HepG2 (cell line): ENCODE measurements at regions not wholly inside any gene's neighbourhood (a gene's known extent, or its start where the extent isn't known, plus 50 kb on each side); places are given as distances from the start of the nearest gene placed in this dataset.

Experiments
- ATRX ChIP-seq: sonication (generic); formaldehyde crosslinking; IDR thresholded peaks from 2 replicates; pipeline ENCODE4 v1.4.0; 2020; ENCODE audit warnings: missing genetic modification reagents, borderline replicate concordance
- CAMTA2 ChIP-seq: sonication (generic); formaldehyde crosslinking; IDR thresholded peaks from 2 replicates; pipeline ENCODE4 v1.4.0; 2020; ENCODE audit warnings: mild to moderate bottlenecking, missing genetic modification reagents, borderline replicate concordance
- CEBPB ChIP-seq: IDR thresholded peaks from 2 replicates; pipeline ENCODE4 v1.6.1; 2011; ENCODE audit warnings: low read depth, low read length, improper control_type of control experiment, borderline replicate concordance
- ELF4 ChIP-seq: sonication (generic); formaldehyde crosslinking; IDR thresholded peaks from 2 replicates; pipeline ENCODE4 v1.5.0; 2020; ENCODE audit warnings: missing genetic modification reagents, mild to moderate bottlenecking, moderate library complexity, borderline replicate concordance
- ETV5 ChIP-seq: IDR thresholded peaks from 2 replicates; pipeline ENCODE4 v1.6.1; 2018; ENCODE audit warnings: missing biosample characterization, missing genetic modification reagents, inconsistent platforms, borderline replicate concordance
- GLI4 ChIP-seq: sonication (generic); formaldehyde crosslinking; IDR thresholded peaks from 2 replicates; pipeline ENCODE4 v1.5.1; 2020; ENCODE audit warnings: missing genetic modification reagents, mild to moderate bottlenecking, moderate library complexity, borderline replicate concordance
- RELA ChIP-seq: sonication (generic); formaldehyde crosslinking; IDR thresholded peaks from 2 replicates; pipeline ENCODE4 v1.4.0; 2020; ENCODE audit warnings: missing genetic modification reagents
- TCF7L2 ChIP-seq: IDR thresholded peaks from 2 replicates; pipeline ENCODE4 v1.6.1; 2011; ENCODE audit warnings: mild to moderate bottlenecking, low read depth, low read length, moderate library complexity
- ZBTB1 ChIP-seq: sonication (generic); formaldehyde crosslinking; IDR thresholded peaks from 2 replicates; pipeline ENCODE4 v1.4.0; 2020; ENCODE audit warnings: missing genetic modification reagents, borderline replicate concordance
- ZNF543 ChIP-seq: sonication (generic); formaldehyde crosslinking; IDR thresholded peaks from 2 replicates; pipeline ENCODE4 v1.4.0; 2020; ENCODE audit warnings: mild to moderate bottlenecking, missing genetic modification reagents
- TF ChIP-seq, protein P1 (sequence below): sonication (generic); formaldehyde crosslinking; IDR thresholded peaks from 2 replicates; pipeline ENCODE4 v1.8.0; 2022; ENCODE audit warnings: mild to moderate bottlenecking, missing genetic modification reagents; ENCODE audit not compliant: insufficient replicate concordance
- TF ChIP-seq, protein P2 (sequence below): sonication (generic); formaldehyde crosslinking; IDR thresholded peaks from 2 replicates; pipeline ENCODE4 v1.8.0; 2022; ENCODE audit warnings: mild to moderate bottlenecking, missing genetic modification reagents, moderate library complexity

DNA sequence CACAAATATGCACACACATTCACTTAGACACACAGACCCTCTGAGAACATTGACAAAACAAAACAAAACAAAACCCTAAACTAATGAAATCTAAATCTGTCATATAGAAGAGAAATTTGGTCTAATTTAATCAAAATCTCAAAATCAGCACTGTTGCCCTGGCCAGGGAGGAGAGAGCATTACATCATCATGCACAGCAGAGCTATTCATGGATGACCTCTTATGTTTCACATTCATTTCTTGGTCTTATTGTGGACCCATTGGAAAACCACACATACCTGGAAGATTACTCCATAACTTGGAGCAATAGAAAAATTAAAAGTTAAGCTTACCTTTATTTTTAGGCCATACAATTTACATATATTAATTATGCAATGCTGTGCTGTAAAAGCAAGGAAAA lies 1223.6 kb upstream of the GJE1 start:
- TF ChIP-seq, protein P1, sequence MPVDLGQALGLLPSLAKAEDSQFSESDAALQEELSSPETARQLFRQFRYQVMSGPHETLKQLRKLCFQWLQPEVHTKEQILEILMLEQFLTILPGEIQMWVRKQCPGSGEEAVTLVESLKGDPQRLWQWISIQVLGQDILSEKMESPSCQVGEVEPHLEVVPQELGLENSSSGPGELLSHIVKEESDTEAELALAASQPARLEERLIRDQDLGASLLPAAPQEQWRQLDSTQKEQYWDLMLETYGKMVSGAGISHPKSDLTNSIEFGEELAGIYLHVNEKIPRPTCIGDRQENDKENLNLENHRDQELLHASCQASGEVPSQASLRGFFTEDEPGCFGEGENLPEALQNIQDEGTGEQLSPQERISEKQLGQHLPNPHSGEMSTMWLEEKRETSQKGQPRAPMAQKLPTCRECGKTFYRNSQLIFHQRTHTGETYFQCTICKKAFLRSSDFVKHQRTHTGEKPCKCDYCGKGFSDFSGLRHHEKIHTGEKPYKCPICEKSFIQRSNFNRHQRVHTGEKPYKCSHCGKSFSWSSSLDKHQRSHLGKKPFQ, result no peak
- TF ChIP-seq CAMTA2 (CRISPR knock-in tag) (no peak), GLI4 (CRISPR knock-in tag) (no peak), ELF4 (CRISPR knock-in tag) (no peak), ZNF543 (CRISPR knock-in tag) (no peak), ATRX (CRISPR knock-in tag) (no peak), CEBPB (no peak), TCF7L2 (no peak), ETV5 (CRISPR knock-in tag) (no peak), RELA (CRISPR knock-in tag) (no peak), ZBTB1 (CRISPR knock-in tag) (no peak)
- TF ChIP-seq, protein P2, sequence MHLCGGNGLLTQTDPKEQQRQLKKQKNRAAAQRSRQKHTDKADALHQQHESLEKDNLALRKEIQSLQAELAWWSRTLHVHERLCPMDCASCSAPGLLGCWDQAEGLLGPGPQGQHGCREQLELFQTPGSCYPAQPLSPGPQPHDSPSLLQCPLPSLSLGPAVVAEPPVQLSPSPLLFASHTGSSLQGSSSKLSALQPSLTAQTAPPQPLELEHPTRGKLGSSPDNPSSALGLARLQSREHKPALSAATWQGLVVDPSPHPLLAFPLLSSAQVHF, result no peak
